ENCODE measurements at regions not wholly inside any gene's neighbourhood (a gene's known extent, or its start where the extent isn't known, plus 50 kb on each side); places are given as distances from the start of the nearest gene placed in this dataset.
"Not testable (repeated sequence)": the region's sequence is repeated elsewhere in the genome, so short reads cannot be mapped to it uniquely, and the experiment has no call there.

DNA sequence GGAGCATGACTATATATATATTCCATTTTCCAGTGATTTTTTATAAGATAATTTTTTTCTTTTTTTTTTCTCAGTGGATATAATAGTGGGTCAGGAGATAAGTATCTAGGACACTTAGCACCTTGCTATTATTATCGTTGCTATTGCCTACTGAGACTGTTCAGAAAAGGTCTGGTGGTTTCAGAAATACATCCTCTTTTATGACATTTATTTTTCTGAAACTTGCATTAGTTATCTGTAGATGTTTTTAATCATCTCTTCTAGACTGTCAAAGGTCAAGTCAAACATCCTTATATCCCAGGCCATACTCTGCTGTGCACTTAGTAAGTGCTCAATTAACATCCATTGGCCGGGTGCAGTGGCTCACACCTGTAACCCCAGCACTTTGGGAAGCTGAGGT is 72.9 kb upstream of the MED14 start:
- Histone ChIP-seq H3K4me1 (no peaks in the 10 kb centered on the region), H3K4me3 (no peak overlapping the region), H3K27ac (no peak overlapping the region), H3K27me3 (no peaks in the 10 kb centered on the region), H3K9me3 (no peaks in the 10 kb centered on the region), H3K36me3 (no peaks in the 10 kb centered on the region)
- DNase-seq (ENCODE audit: extremely low spot score in 2 of 2): no peak
- intact Hi-C loops (cut with DNase I): no loop called here
- TF ChIP-seq POLR2A (IDR thresholded peaks at IDR 0.05) (no peak), POLR2AphosphoS5 (IDR thresholded peaks at IDR 0.05; ENCODE audit: insufficient read depth in 1 of 2, low read depth in 1 of 2) (no peak)
- TF ChIP-seq, protein P1, sequence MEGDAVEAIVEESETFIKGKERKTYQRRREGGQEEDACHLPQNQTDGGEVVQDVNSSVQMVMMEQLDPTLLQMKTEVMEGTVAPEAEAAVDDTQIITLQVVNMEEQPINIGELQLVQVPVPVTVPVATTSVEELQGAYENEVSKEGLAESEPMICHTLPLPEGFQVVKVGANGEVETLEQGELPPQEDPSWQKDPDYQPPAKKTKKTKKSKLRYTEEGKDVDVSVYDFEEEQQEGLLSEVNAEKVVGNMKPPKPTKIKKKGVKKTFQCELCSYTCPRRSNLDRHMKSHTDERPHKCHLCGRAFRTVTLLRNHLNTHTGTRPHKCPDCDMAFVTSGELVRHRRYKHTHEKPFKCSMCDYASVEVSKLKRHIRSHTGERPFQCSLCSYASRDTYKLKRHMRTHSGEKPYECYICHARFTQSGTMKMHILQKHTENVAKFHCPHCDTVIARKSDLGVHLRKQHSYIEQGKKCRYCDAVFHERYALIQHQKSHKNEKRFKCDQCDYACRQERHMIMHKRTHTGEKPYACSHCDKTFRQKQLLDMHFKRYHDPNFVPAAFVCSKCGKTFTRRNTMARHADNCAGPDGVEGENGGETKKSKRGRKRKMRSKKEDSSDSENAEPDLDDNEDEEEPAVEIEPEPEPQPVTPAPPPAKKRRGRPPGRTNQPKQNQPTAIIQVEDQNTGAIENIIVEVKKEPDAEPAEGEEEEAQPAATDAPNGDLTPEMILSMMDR (IDR thresholded peaks at IDR 0.05): no peak

DNA sequence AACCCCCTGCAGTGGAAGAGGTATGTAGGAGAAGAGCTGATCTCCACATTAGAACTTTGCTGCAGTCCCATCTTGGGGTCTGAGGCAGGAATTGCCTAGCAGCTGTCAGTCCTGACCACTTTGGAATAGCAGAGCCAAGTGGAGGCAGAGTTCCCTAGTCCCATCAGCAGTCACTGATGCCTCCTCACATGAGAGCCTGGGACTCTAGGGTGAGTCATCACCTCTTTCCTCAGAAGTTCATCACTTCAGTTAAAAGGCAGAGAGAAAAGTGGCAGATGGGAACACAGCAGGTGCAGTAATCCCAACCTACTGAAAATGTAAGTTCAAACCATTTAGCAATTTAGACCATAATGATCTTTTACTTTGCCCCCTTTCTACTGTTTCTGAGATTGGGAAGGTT is 73.9 kb upstream of the MED14 start:
- H3K36me3 ChIP-seq: no peaks in the 10 kb centered on the region
- no peaks in the 10 kb centered on the region for H3K27me3 ChIP-seq
- no peaks in the 10 kb centered on the region for H3K9me3 ChIP-seq
- intact Hi-C loops (cut with DNase I): no loop called here
- TF ChIP-seq, protein P1 (IDR thresholded peaks at IDR 0.05): no peak
- TF ChIP-seq POLR2AphosphoS5 (IDR thresholded peaks at IDR 0.05; ENCODE audit: insufficient read depth in 1 of 2, low read depth in 1 of 2) (no peak), POLR2A (IDR thresholded peaks at IDR 0.05) (no peak)
- no peak overlapping the region for H3K27ac ChIP-seq
- no peak for DNase-seq (ENCODE audit: extremely low spot score in 2 of 2)
- no peaks in the 10 kb centered on the region for H3K4me1 ChIP-seq
- H3K4me3 ChIP-seq: no peak overlapping the region

DNA sequence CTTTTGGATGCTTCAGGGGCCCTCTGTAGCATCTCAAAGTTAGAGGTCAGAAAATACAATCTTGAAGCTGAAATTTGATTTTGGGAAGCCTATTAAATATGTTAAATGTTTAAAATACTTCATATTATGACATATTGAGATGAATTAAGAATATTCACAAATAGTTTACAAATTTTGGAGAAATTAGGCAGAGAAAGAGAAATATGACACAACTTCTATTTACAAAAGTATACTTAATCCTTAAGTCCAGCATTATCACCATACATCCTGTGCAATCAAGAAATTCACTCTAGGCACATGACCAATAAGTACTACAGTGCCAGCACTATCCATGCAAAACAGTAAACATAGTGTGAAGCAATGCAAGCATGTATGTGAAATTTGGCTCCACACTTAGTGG is 79.7 kb upstream of the MED14 start:
- intact Hi-C loops (cut with DNase I); H3K4me3 ChIP-seq; H3K4me1 ChIP-seq; H3K27me3 ChIP-seq; DNase-seq (ENCODE audit: extremely low spot score in 2 of 2); H3K9me3 ChIP-seq; H3K27ac ChIP-seq; H3K36me3 ChIP-seq: not testable (repeated sequence)

DNA sequence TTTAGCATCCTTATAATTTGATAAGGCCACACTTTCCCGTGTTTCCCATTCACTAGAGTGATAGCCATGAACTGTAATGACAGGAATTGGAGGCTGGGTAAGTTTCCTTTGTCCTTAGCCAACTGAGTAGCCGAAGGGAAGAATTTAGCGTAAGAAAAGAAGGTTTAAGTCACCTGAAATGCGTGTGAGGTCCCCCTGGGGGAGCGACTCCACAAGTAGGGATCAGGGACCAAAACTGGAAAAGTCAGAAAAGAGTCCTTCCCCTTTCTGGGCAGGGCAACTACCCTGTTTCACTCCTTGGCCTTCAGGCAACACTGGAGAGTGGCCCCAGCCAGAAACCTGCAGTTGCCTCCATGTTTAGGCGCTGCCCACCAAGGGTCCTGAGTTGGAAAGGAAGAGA is 81.6 kb upstream of the MED14 start:
- intact Hi-C loops (cut with DNase I): no loop called here
- TF ChIP-seq, protein P1 (IDR thresholded peaks at IDR 0.05): no peak
- TF ChIP-seq POLR2AphosphoS5 (IDR thresholded peaks at IDR 0.05; ENCODE audit: insufficient read depth in 1 of 2, low read depth in 1 of 2): no peak
- TF ChIP-seq POLR2A (IDR thresholded peaks at IDR 0.05): no peak
- no peak for DNase-seq (ENCODE audit: extremely low spot score in 2 of 2)
- Histone ChIP-seq H3K36me3 (no peaks in the 10 kb centered on the region), H3K27me3 (no peaks in the 10 kb centered on the region), H3K4me3 (no peak overlapping the region), H3K4me1 (no peaks in the 10 kb centered on the region), H3K9me3 (no peaks in the 10 kb centered on the region), H3K27ac (no peak overlapping the region)

DNA sequence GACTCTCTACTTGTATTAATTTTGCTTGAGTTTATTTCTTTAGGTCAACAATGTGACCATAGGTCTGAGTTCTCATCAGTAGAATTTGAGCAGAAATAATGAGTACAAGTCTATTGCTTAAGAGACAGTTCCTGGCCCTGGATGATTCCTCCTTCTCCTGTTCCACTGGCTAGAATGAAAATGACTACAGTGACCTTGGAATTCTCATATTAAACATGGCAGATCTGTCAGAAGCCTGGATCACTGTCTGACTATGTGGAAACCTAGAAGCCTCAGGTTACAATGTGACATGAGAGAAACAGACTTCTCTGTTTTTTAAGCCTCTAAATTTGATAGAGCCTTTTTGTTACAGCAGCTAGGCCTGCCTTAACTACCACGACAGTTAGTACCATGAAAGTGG is 82.9 kb upstream of the MED14 start:
- TF ChIP-seq, protein P1 (IDR thresholded peaks at IDR 0.05): no peak
- TF ChIP-seq POLR2AphosphoS5 (IDR thresholded peaks at IDR 0.05; ENCODE audit: insufficient read depth in 1 of 2, low read depth in 1 of 2) (no peak), POLR2A (IDR thresholded peaks at IDR 0.05) (no peak)
- no peak for DNase-seq (ENCODE audit: extremely low spot score in 2 of 2)
- Histone ChIP-seq H3K27me3 (no peaks in the 10 kb centered on the region), H3K36me3 (no peaks in the 10 kb centered on the region), H3K9me3 (no peaks in the 10 kb centered on the region), H3K4me1 (no peaks in the 10 kb centered on the region), H3K27ac (no peak overlapping the region), H3K4me3 (no peak overlapping the region)
- intact Hi-C loops (cut with DNase I): no loop called here

DNA sequence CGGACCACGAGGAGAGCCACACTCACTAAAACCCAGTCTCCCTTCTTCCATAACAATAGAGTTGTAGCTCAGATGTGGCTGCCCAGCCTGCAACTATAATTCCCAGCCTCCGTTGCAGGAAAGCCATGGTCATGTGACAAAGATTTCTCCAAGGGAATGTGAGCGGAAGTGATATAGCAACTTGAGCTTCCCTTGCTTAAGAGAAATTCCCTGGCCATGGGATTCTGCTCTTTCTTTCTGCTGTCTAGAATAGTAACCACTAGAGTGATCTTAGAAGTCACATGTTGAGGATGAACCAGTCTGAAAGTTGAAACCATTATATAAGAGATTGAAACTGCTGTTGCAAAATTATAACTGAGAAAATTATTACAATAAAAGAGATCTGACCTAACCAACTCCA is 86.4 kb upstream of the MED14 start:
- DNase-seq (ENCODE audit: extremely low spot score in 2 of 2): no peak
- no peaks in the 10 kb centered on the region for H3K4me1 ChIP-seq
- no peaks in the 10 kb centered on the region for H3K36me3 ChIP-seq
- H3K9me3 ChIP-seq: no peaks in the 10 kb centered on the region
- intact Hi-C loops (cut with DNase I): no loop called here
- no peak overlapping the region for H3K4me3 ChIP-seq
- no peak for TF ChIP-seq POLR2A (IDR thresholded peaks at IDR 0.05)
- TF ChIP-seq, protein P1 (IDR thresholded peaks at IDR 0.05): no peak
- TF ChIP-seq POLR2AphosphoS5 (IDR thresholded peaks at IDR 0.05; ENCODE audit: insufficient read depth in 1 of 2, low read depth in 1 of 2): no peak
- H3K27ac ChIP-seq: no peak overlapping the region
- H3K27me3 ChIP-seq: no peaks in the 10 kb centered on the region
